ENCODE measurements at regions not wholly inside any gene's neighbourhood (a gene's known extent, or its start where the extent isn't known, plus 50 kb on each side); places are given as distances from the start of the nearest gene placed in this dataset.

GRCh38 chr14:71574976-71575375, 357.3 kb upstream of the RGS6 start (continued):
- TF ChIP-seq ZNF462 (CRISPR knock-in tag; IDR thresholded peaks at IDR 0.05) (no peak), EZH2 (IDR thresholded peaks at IDR 0.05; ENCODE audit: low read depth, unreplicated experiment) (no peak), JUNB (IDR thresholded peaks at IDR 0.05; ENCODE audit: unreplicated experiment) (no peak), CREB1 (CRISPR knock-in tag; IDR thresholded peaks at IDR 0.05; ENCODE audit: low read depth) (no peak), ETS1 (IDR thresholded peaks at IDR 0.05) (no peak), STAT1 (IDR thresholded peaks at IDR 0.05; ENCODE audit: unreplicated experiment) (no peak), EZH2phosphoT487 (IDR thresholded peaks at IDR 0.05; ENCODE audit: unreplicated experiment) (no peak)

GRCh38 chr14:71576472-71576871, 355.8 kb upstream of the RGS6 start:
- Mint-ChIP-seq H3K27me3 (ENCODE audit: insufficient read depth, low read depth, poor library complexity) (peaks cover 4% of the 10 kb centered on the region), H3K4me1 (peaks cover 26% of the 10 kb centered on the region), H3K27ac (peak overlapping the region; percentile 66; the same call in 1 of the 2 replicates), H3K9me3 (no peaks in the 10 kb centered on the region), H3K4me3 (no peak overlapping the region), H3K36me3 (ENCODE audit: low read depth) (no peaks in the 10 kb centered on the region)
- Histone ChIP-seq H3K79me2 (replicated peaks; ENCODE audit: insufficient read depth) (no peaks in the 10 kb centered on the region), H3K4me1 (ENCODE audit: insufficient read depth) (peaks cover 10% of the 10 kb centered on the region; the same call in 1 of the 2 replicates), H2AFZ (no peak overlapping the region), H3K4me3 (no peak overlapping the region), H3K27ac (ENCODE audit: low read depth) (no peak overlapping the region), H3K27me3 (ENCODE audit: insufficient read depth) (no peaks in the 10 kb centered on the region), H3K36me3 (ENCODE audit: insufficient read depth) (no peaks in the 10 kb centered on the region), H3K9me2 (ENCODE audit: insufficient read depth) (no peaks in the 10 kb centered on the region), H4K20me1 (replicated peaks; ENCODE audit: insufficient read depth) (no peaks in the 10 kb centered on the region; the same call in 1 of the 2 replicates), H3K4me2 (no peak overlapping the region), H3F3A (replicated peaks; ENCODE audit: low read depth) (no peaks in the 10 kb centered on the region)
- ATAC-seq (no peak), DNase-seq (ENCODE audit: low spot score) (no peak)
- TF ChIP-seq EZH2 (IDR thresholded peaks at IDR 0.05; ENCODE audit: low read depth, unreplicated experiment) (no peak), JUNB (IDR thresholded peaks at IDR 0.05; ENCODE audit: unreplicated experiment) (no peak), CTCF (conservative IDR thresholded peaks at IDR 0.05; ENCODE audit: low read depth in 2 of 2) (no peak), ETS1 (IDR thresholded peaks at IDR 0.05) (no peak), EZH2phosphoT487 (IDR thresholded peaks at IDR 0.05; ENCODE audit: unreplicated experiment) (no peak), NANOG (IDR thresholded peaks at IDR 0.05; ENCODE audit: borderline replicate concordance) (no peak), ZNF331 (CRISPR knock-in tag; IDR thresholded peaks at IDR 0.05; ENCODE audit: low read depth) (no peak), STAT1 (IDR thresholded peaks at IDR 0.05; ENCODE audit: unreplicated experiment) (no peak)

All from GM23338 (cell line).